RKO (cell line): ENCODE measurements at regions not wholly inside any gene's neighbourhood (a gene's known extent, or its start where the extent isn't known, plus 50 kb on each side); places are given as distances from the start of the nearest gene placed in this dataset.

Experiments used
- DNase-seq: peaks from one replicate; pipeline ENCODE4 v3.0.0-alpha.2; 2016; ENCODE audit warnings: low spot score

- DNase-seq: no peak
Measured at GRCh38 chr1:30420519-30421050, 302.8 kb downstream of the MATN1 start.

DNA sequence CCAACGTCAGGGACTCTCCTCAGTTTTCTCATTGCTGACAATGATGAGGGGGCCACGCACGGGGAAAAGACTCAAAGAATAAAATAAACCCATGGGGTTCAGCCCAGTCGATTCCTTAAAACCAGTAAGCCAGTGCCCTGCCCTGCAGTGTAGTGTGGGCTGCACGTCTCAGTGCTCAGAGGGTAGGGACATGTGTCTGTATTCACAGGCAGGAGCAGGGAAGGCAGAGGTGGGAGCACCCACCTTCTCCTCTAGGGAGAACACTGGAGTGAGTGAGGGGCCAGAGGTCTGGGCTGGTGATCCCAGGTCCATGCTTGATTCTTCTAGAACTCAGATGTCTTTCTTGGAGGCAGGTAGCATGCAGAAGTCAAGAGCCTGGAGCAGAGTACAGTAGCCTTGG, 303.6 kb downstream of the MATN1 start:
- DNase-seq: no peak

DNA sequence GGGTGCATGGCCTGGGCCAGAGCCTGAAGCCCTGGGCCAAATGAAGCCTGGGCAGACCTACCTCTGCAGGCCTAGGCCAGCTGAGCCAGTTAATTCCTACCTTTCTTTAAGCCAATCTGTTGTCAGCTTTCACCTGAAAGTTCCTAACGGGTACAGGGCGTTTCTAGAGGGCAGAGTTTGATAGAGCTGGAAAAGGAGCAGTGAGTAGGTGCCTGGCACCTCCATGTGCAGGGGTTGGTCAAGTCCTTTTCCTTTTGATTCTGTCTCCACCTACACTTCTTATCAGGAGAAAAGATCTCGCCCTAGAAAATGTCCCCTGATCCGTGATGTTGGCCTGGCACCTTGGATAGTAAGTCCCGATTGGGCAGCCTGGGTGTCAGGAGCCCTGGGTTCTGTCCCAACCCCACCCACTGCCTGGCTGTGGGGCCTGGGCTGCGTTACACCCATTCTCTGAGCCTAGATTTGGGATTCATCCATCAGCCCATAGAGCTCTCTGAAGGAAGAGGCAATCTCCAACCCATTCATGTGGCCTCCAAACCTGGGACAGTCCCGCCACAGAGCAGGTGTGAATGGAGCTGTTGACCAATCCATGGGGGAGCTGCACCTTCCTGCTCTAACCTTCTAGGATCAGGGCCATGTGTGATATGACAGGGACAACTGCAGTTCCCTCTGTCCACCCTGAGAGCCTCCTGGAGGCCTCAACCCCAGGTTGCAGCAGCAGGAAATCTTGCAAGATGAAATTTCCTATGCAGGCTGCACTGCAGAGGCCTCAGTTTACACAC, 304.3 kb downstream of the MATN1 start:
- no peak for DNase-seq

DNA sequence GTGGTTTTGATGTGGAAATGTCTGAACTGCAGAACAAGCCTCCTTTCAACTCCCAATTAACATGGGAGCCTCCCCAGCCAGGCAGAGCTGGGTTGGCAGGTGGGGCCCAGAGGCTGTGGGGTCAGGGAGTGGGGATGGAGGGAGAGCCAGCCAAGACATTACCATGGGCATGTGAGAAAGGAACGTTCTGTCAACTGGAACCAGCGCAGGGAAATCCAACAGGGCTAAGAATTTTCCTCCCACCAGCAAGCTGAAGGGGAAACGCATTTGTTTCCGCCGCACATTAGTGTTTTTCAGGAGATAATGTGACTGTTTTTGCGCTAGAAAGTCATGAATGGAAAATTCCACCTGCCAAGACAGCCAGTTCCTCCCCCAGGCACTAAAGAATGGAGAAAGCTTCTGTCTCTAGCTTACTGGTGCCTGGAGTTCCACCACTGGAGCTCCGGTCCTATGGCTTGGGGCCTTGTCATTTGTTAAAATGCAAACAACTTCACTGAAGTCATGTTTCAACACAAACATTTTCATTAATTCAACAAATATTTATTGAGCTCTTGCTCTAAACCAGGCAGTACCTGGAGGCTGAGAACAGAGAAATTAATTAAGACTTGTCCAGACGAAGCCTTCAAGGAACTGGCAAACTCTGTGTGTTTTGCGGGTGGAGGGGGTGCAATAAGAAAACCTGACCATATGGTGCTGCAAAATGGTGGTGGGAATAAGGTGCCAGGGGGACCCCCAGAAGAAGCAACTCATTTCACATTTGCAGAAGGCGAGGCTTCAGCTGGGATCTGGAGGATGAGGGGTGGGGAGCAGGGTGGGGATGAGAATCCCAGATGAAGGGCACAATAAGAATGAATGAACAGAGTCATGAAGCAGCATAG, 305.1 kb downstream of the MATN1 start:
- no peak for DNase-seq

- DNase-seq: no peak
Measured at GRCh38 chr1:30417701-30418046, 305.7 kb downstream of the MATN1 start.

DNA sequence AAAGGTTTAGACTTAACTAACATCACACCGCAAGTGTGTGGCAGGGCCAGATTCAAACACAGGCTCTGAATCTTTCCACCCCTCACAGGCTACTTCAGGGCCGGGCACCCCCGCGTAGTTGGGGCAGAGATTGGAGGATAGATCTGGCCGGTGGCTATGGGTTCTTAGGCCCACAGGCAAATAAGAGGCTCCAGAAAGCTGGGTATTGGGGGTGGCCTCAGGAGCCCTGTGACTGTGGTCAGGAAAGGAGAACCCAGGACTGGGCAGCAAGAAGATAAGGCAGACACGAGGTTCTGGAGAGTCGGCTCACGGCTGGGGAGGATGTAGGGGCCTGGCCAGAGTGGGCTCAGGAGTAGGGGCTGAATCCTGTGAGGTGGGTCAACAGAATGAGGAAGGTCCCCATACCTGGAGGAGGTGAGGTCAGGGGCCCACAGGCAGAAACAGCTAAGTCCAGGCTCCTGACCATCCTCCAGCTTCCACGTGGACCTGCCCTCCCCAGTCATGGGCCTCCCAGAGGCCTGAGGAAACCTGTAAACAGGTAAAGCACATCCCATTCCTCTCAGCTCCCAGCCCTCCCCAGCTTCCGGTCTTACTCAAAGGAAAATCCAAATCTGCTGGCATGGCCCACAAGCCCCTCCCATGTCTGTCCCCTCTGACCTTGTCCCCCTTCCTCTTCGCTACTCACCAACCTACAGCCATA, 306.2 kb downstream of the MATN1 start:
- no peak for DNase-seq

GRCh38 chr1:30416221-30416820, 307.1 kb downstream of the MATN1 start:
- no peak for DNase-seq

GRCh38 chr1:30415171-30415940, 308.0 kb downstream of the MATN1 start:
- no peak for DNase-seq

GRCh38 chr1:30414851-30415165, 308.6 kb downstream of the MATN1 start:
- DNase-seq: no peak

GRCh38 chr1:30414086-30414850, 309.1 kb downstream of the MATN1 start:
- no peak for DNase-seq

GRCh38 chr1:30413606-30414005, 309.8 kb downstream of the MATN1 start:
- no peak for DNase-seq

GRCh38 chr1:30413111-30413440, 310.3 kb downstream of the MATN1 start:
- DNase-seq: no peak

GRCh38 chr1:30412241-30413110, 310.9 kb downstream of the MATN1 start:
- peak; percentile 21 for DNase-seq

DNA sequence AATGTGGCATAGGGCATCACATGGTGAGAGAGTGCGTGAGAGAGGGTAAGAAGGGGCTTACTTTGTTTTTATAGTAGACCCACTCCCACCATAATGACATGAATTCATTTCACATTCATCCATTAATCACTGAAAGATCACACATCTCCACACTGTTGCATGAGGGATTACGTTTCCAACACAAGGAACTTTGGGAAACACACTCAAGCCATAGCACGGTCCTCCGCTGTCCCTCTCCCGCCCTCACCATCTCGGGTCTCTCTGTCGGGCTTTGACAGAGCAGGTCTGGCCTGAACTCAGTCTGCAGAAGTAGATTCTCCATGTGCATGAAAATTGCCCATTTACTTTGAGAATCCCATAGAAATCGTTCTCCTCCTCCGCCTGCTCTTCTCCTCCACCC, 312.2 kb downstream of the MATN1 start:
- DNase-seq: no peak

- DNase-seq: no peak
Measured at GRCh38 chr1:30410153-30410851, 313.1 kb downstream of the MATN1 start.

DNA sequence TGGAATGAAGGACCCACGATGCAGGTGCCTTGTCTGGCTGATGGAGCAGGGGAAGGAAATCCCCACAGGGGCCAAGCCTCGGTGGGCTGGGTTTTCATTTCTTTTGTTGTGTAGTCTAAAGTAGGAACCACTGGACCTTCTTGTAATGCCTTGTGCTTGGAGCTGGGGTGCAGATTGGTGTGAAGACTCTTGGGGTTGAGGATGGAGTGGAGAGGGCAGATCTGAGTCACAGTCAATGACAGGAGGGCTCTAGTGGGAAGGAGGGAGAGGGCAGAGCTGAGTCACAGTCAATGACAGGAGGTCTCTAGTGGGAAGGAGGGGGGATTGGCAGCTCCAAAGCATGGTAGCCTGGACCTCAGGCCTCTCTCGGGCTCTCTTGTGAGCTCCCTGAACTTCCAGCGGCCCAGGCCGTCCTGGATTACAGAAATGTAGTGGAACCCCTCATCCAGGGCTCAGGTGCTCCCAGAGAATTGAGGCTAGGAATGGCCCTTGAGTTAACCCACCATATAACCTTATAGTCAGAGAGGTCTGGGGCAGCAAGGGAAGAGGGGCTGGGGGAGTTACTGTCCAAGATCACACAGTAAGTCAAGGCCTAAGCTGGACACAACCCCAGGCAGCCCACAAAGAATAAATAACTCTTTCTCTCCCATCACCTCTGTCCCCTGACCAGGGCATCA, 313.8 kb downstream of the MATN1 start:
- DNase-seq: no peak

- DNase-seq: no peak
Measured at GRCh38 chr1:30407865-30408580, 315.4 kb downstream of the MATN1 start.
